Neural cell (in vitro differentiated cells): ENCODE measurements at regions not wholly inside any gene's neighbourhood (a gene's known extent, or its start where the extent isn't known, plus 50 kb on each side); places are given as distances from the start of the nearest gene placed in this dataset.

Source experiments
- EP300 ChIP-seq: fragments of 450-650 bp; conservative IDR thresholded peaks from 2 replicates; pipeline ENCODE4 v1.6.1; 2014; ENCODE audit warnings: antibody characterized with exemption, mild to moderate bottlenecking, moderate library complexity; ENCODE audit not compliant: poor library complexity, severe bottlenecking
- EZH2 ChIP-seq: fragments of 200-600, 300-800 bp; shearing (Covaris generic), sonication (generic); IDR thresholded peaks from 2 replicates; pipeline ENCODE4 v1.6.1; 2014; ENCODE audit warnings: antibody characterized with exemption, low read length, borderline replicate concordance, mild to moderate bottlenecking; ENCODE audit not compliant: insufficient read depth, poor library complexity, severe bottlenecking
- MXI1 ChIP-seq: fragments of 450-650 bp; conservative IDR thresholded peaks from 2 replicates; pipeline ENCODE4 v1.6.1; 2014; ENCODE audit warnings: antibody characterized with exemption, mild to moderate bottlenecking; ENCODE audit not compliant: poor library complexity, severe bottlenecking
- POLR2AphosphoS5 ChIP-seq: IDR thresholded peaks from 2 replicates; pipeline ENCODE4 v1.6.1; 2012
- RAD21 ChIP-seq: fragments of 450-650 bp; conservative IDR thresholded peaks from 2 replicates; pipeline ENCODE4 v1.6.1; 2014; ENCODE audit warnings: antibody characterized with exemption, mild to moderate bottlenecking, moderate library complexity
- SMC3 ChIP-seq: fragments of 450-650 bp; conservative IDR thresholded peaks from 2 replicates; pipeline ENCODE4 v1.6.1; 2014; ENCODE audit warnings: antibody characterized with exemption, mild to moderate bottlenecking, moderate library complexity; ENCODE audit not compliant: poor library complexity
- TAF1 ChIP-seq: IDR thresholded peaks from 2 replicates; pipeline ENCODE4 v1.6.1; 2012; ENCODE audit warnings: low read depth
- TF ChIP-seq, protein P1 (sequence below): fragments of 450-650 bp; IDR thresholded peaks from 2 replicates; pipeline ENCODE4 v1.5.1; 2014; ENCODE audit warnings: antibody characterized with exemption, mild to moderate bottlenecking, moderate library complexity; ENCODE audit not compliant: poor library complexity, severe bottlenecking
- TF ChIP-seq, protein P2 (sequence below): IDR thresholded peaks from 2 replicates; pipeline ENCODE4 v1.6.1; 2012; ENCODE audit warnings: borderline replicate concordance

DNA sequence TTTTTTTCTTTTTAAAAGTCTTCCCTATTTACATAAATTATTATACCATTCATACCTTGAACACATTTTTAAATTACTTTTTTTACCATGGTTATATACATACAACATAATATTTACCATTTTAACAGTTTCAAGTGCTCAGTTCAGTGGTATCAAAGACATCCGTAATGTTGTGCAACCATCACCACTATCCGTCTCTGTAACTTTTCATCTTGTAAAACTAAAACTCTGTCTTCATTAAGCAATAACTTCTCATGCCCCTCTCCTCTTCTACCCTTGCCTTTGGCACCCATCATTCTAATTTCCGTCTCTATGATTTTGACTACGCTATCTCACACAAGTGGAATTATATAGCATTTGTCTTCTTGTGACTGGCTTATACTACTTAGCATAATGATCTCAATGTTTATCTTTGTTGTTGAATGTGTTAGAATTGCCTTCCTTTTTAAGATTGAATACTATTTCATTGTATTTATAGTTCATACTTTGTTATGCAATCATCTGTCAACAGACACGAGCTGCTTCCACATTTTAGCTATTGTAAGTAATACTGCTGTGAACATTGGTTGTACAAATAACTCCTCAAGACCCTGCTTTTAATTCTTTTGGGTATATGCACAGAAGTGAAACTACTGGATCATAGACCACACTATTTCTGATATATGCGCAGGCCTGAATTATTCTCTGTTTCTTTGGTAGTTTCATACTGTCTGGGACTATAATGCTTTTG lies 689.5 kb upstream of the NCAM2 start:
- TF ChIP-seq TAF1 (no peak), SMC3 (no peak), EZH2 (no peak), RAD21 (no peak), POLR2AphosphoS5 (no peak), EP300 (no peak), MXI1 (no peak)
- TF ChIP-seq, protein P1, sequence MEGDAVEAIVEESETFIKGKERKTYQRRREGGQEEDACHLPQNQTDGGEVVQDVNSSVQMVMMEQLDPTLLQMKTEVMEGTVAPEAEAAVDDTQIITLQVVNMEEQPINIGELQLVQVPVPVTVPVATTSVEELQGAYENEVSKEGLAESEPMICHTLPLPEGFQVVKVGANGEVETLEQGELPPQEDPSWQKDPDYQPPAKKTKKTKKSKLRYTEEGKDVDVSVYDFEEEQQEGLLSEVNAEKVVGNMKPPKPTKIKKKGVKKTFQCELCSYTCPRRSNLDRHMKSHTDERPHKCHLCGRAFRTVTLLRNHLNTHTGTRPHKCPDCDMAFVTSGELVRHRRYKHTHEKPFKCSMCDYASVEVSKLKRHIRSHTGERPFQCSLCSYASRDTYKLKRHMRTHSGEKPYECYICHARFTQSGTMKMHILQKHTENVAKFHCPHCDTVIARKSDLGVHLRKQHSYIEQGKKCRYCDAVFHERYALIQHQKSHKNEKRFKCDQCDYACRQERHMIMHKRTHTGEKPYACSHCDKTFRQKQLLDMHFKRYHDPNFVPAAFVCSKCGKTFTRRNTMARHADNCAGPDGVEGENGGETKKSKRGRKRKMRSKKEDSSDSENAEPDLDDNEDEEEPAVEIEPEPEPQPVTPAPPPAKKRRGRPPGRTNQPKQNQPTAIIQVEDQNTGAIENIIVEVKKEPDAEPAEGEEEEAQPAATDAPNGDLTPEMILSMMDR: no peak
- TF ChIP-seq, protein P2, sequence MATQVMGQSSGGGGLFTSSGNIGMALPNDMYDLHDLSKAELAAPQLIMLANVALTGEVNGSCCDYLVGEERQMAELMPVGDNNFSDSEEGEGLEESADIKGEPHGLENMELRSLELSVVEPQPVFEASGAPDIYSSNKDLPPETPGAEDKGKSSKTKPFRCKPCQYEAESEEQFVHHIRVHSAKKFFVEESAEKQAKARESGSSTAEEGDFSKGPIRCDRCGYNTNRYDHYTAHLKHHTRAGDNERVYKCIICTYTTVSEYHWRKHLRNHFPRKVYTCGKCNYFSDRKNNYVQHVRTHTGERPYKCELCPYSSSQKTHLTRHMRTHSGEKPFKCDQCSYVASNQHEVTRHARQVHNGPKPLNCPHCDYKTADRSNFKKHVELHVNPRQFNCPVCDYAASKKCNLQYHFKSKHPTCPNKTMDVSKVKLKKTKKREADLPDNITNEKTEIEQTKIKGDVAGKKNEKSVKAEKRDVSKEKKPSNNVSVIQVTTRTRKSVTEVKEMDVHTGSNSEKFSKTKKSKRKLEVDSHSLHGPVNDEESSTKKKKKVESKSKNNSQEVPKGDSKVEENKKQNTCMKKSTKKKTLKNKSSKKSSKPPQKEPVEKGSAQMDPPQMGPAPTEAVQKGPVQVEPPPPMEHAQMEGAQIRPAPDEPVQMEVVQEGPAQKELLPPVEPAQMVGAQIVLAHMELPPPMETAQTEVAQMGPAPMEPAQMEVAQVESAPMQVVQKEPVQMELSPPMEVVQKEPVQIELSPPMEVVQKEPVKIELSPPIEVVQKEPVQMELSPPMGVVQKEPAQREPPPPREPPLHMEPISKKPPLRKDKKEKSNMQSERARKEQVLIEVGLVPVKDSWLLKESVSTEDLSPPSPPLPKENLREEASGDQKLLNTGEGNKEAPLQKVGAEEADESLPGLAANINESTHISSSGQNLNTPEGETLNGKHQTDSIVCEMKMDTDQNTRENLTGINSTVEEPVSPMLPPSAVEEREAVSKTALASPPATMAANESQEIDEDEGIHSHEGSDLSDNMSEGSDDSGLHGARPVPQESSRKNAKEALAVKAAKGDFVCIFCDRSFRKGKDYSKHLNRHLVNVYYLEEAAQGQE: no peak
